HCT116 (cell line): ENCODE measurements at regions not wholly inside any gene's neighbourhood (a gene's known extent, or its start where the extent isn't known, plus 50 kb on each side); places are given as distances from the start of the nearest gene placed in this dataset.

Experiments used
- ATAC-seq: fragments of 200-7000 bp; cut with Tn5 transposase; 2 replicates; pipeline ENCODE4 v1.9.1; 2020; ENCODE audit warnings: mild to moderate bottlenecking, moderate library complexity
- BruUV-seq: library from RNA; stranded (reverse); fragments of 400-500 nt; replicated peaks from 2 replicates; lab custom pipeline; 2021; lab: Mats Ljungman, UMichigan
- CTCF ChIA-PET: fragments of 300-600 bp; sonication (Branson Sonifier 250); formaldehyde crosslinking; loops from one replicate; lab custom pipeline; 2021; ENCODE audit warnings: antibody characterized with exemption; lab: Charles Lee
- POLR2A ChIA-PET: fragments of 300-600, 350-600 bp; sonication (Branson Sonifier 250); formaldehyde crosslinking; loops from one replicate; lab custom pipeline; 2021; ENCODE audit warnings: antibody characterized with exemption; lab: Charles Lee
- RAD21 ChIA-PET, 2 experiments: fragments of 300-600 bp; sonication (Branson Sonifier 250); formaldehyde crosslinking; loops; one replicate each; lab custom pipeline; 2023; ENCODE audit warnings: low total read pairs in 2 of 2; ENCODE audit not compliant: uncharacterized antibody in 2 of 2, unreplicated experiment in 2 of 2, low non-redundant PET in 1 of 2; lab: Charles Lee
- DNase-seq: peaks from one replicate; pipeline ENCODE4 v3.0.0-alpha.2; 2010; ENCODE audit warnings: low read depth, low spot score
- H2AFZ ChIP-seq: fragments of 200-600 bp; shearing (Covaris generic), sonication (generic); 2 replicates; pipeline ENCODE4 v1.6.1; 2017; ENCODE audit warnings: low read depth, mixed run types, mixed read lengths, antibody characterized with exemption, low read length; ENCODE audit not compliant: poor library complexity, severe bottlenecking
- H3K27ac ChIP-seq: 2 replicates; pipeline ENCODE4 v1.5.1; 2012; ENCODE audit warnings: low read depth, low read length
- H3K27me3 ChIP-seq: fragments of 200-600 bp; sonication (generic); 2 replicates; pipeline ENCODE4 v1.6.1; 2016; ENCODE audit warnings: mixed run types, low read length, mixed read lengths; ENCODE audit not compliant: insufficient read depth
- H3K36me3 ChIP-seq, 2 experiments: fragments of 200-500 bp in 1 of 2; fragments of 200-600 bp in 1 of 2; sonication (Bioruptor generic) in 1 of 2; sonication (generic) in 1 of 2; 2 replicates each; pipeline versions ENCODE4 v1.5.1 to v1.6.1; 2014 to 2016; ENCODE audit warnings: low read length in 2 of 2, inconsistent platforms in 1 of 2, mixed read lengths in 1 of 2, mixed run types in 1 of 2; ENCODE audit not compliant: insufficient read depth in 2 of 2, control insufficient read depth in 1 of 2
- H3K4me1 ChIP-seq, 2 experiments: fragments of 200-600 bp in 1 of 2; sonication (generic) in 1 of 2; 2 replicates each; pipeline versions ENCODE4 v1.5.1 to v1.6.1; 2012 to 2017; ENCODE audit warnings: low read length in 2 of 2, inconsistent platforms in 1 of 2, mild to moderate bottlenecking in 1 of 2, mixed read lengths in 1 of 2, mixed run types in 1 of 2, moderate library complexity in 1 of 2; ENCODE audit not compliant: insufficient read depth in 2 of 2, control insufficient read depth in 1 of 2
- H3K4me2 ChIP-seq: fragments of 200-600 bp; sonication (generic); 2 replicates; pipeline ENCODE4 v1.6.1; 2017; ENCODE audit warnings: mixed run types, low read length, mixed read lengths
- H3K4me3 ChIP-seq, 2 experiments: fragments of 200-600 bp in 1 of 2; sonication (generic) in 1 of 2; replicated peaks in 1 of 2; 2 replicates each; pipeline ENCODE4 v1.5.1; 2011 to 2016; ENCODE audit warnings: low read length in 2 of 2, control low read depth in 1 of 2, low read depth in 1 of 2, mild to moderate bottlenecking in 1 of 2, mixed read lengths in 1 of 2, mixed run types in 1 of 2
- H3K79me2 ChIP-seq: fragments of 200-600 bp; sonication (generic); 2 replicates; pipeline ENCODE4 v1.6.1; 2017; ENCODE audit warnings: mild to moderate bottlenecking, mixed run types, low read length, moderate library complexity, mixed read lengths; ENCODE audit not compliant: insufficient read depth
- H3K9ac ChIP-seq: fragments of 200-600 bp; sonication (generic); 2 replicates; pipeline ENCODE4 v1.6.1; 2016; ENCODE audit warnings: low read length, mixed read lengths
- H3K9me2 ChIP-seq: fragments of 200-600 bp; sonication (generic), shearing (Covaris generic); 2 replicates; pipeline ENCODE4 v1.6.1; 2017; ENCODE audit warnings: mixed run types, mild to moderate bottlenecking, moderate library complexity; ENCODE audit not compliant: insufficient read depth
- H3K9me3 ChIP-seq, 2 experiments: fragments of 200-500 bp in 1 of 2; fragments of 200-600 bp in 1 of 2; sonication (Bioruptor generic) in 1 of 2; sonication (generic) in 1 of 2; 2 replicates each; pipeline ENCODE4 v1.6.1; 2014 to 2017; ENCODE audit warnings: low read length in 2 of 2, mixed read lengths in 2 of 2, inconsistent platforms in 1 of 2, low read depth in 1 of 2, mild to moderate bottlenecking in 1 of 2, mixed run types in 1 of 2, moderate library complexity in 1 of 2; ENCODE audit not compliant: control insufficient read depth in 1 of 2, insufficient read depth in 1 of 2
- H4K20me1 ChIP-seq: fragments of 200-600 bp; sonication (generic), shearing (Covaris generic); 2 replicates; pipeline ENCODE4 v1.6.1; 2017; ENCODE audit warnings: mixed run types, mild to moderate bottlenecking, moderate library complexity; ENCODE audit not compliant: insufficient read depth
- CBX3 ChIP-seq: IDR thresholded peaks from 2 replicates; pipeline ENCODE4 v1.6.1; 2012; ENCODE audit warnings: low read depth
- CEBPB ChIP-seq: IDR thresholded peaks from 2 replicates; pipeline ENCODE4 v1.6.1; 2012; ENCODE audit warnings: low read depth
- EZH2 ChIP-seq: fragments of 200-600 bp; sonication (generic); IDR thresholded peaks from 2 replicates; pipeline ENCODE4 v1.6.1; 2017; ENCODE audit warnings: antibody characterized with exemption, mixed run types
- EZH2phosphoT487 ChIP-seq: fragments of 200-600 bp; IDR thresholded peaks from 2 replicates; pipeline ENCODE4 v1.6.1; 2018; ENCODE audit warnings: antibody characterized with exemption, borderline replicate concordance
- POLR2AphosphoS5 ChIP-seq: IDR thresholded peaks from 2 replicates; pipeline ENCODE4 v1.6.1; 2011; ENCODE audit warnings: mild to moderate bottlenecking, low read depth, low read length, moderate library complexity
- SIN3A ChIP-seq: IDR thresholded peaks from 2 replicates; pipeline ENCODE4 v1.6.1; 2012; ENCODE audit warnings: low read depth
- TCF7L2 ChIP-seq: IDR thresholded peaks from 2 replicates; pipeline ENCODE4 v1.7.0; 2011; ENCODE audit warnings: borderline replicate concordance, inconsistent platforms; ENCODE audit not compliant: insufficient read depth, insufficient read length; ENCODE audit errors: extremely low read depth
- ZFX ChIP-seq: fragments of 450-650 bp; IDR thresholded peaks from 2 replicates; pipeline ENCODE4 v1.6.1; 2017
- intact Hi-C: fragments of 100-400 bp; cut with micrococcal nuclease; formaldehyde crosslinking; loops from 2 replicates; pipeline ENCODE4 v1.10.0; 2022
- TF ChIP-seq, protein P1 (sequence below): IDR thresholded peaks from 2 replicates; pipeline ENCODE4 v1.6.1; 2012
- TF ChIP-seq, protein P2 (sequence below), 3 experiments: fragments of 200-600 bp in 1 of 3; sonication (generic) in 1 of 3; IDR thresholded peaks in 2 of 3; conservative IDR thresholded peaks in 1 of 3; 2 replicates each; pipeline ENCODE4 v1.5.1; 2012 to 2017; ENCODE audit warnings: low read depth in 2 of 3, low read length in 2 of 3, antibody characterized with exemption in 1 of 3, borderline replicate concordance in 1 of 3, control low read depth in 1 of 3, mild to moderate bottlenecking in 1 of 3, mixed read lengths in 1 of 3, mixed run types in 1 of 3, moderate library complexity in 1 of 3; ENCODE audit not compliant: insufficient read depth in 1 of 3
- TF ChIP-seq, protein P3 (sequence below): IDR thresholded peaks from 2 replicates; pipeline ENCODE4 v1.6.1; 2011; ENCODE audit warnings: mild to moderate bottlenecking, low read length, moderate library complexity; ENCODE audit not compliant: insufficient replicate concordance; ENCODE audit errors: extremely low read depth

- BruUV-seq: no TSS peak
- ChIA-PET POLR2A (no interaction called here), CTCF (no interaction called here)
Measured at GRCh38 chr2:223114917-223115316, 62.9 kb downstream of the KCNE4 start.

GRCh38 chr2:223117533-223117932 lies 65.5 kb downstream of the KCNE4 start:
- no TSS peak for BruUV-seq
- no peak overlapping the region for H2AFZ ChIP-seq
- no peaks in the 10 kb centered on the region for H3K27me3 ChIP-seq
- no peak for ATAC-seq
- no peaks in the 10 kb centered on the region for H3K9me2 ChIP-seq
- DNase-seq: no peak
- no peak overlapping the region for H3K9ac ChIP-seq
- H3K27ac ChIP-seq: no peak overlapping the region
- H4K20me1 ChIP-seq: no peaks in the 10 kb centered on the region
- intact Hi-C loops: no loop called here
- H3K36me3 ChIP-seq: no peaks in the 10 kb centered on the region
- ChIA-PET CTCF (no interaction called here), RAD21 (no interaction called here), POLR2A (no interaction called here)
- TF ChIP-seq ZFX: no peak
- TF ChIP-seq, protein P1, sequence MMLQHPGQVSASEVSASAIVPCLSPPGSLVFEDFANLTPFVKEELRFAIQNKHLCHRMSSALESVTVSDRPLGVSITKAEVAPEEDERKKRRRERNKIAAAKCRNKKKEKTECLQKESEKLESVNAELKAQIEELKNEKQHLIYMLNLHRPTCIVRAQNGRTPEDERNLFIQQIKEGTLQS: no peak
- TF ChIP-seq EZH2: no peak
- TF ChIP-seq POLR2AphosphoS5: no peak
- TF ChIP-seq, protein P2, sequence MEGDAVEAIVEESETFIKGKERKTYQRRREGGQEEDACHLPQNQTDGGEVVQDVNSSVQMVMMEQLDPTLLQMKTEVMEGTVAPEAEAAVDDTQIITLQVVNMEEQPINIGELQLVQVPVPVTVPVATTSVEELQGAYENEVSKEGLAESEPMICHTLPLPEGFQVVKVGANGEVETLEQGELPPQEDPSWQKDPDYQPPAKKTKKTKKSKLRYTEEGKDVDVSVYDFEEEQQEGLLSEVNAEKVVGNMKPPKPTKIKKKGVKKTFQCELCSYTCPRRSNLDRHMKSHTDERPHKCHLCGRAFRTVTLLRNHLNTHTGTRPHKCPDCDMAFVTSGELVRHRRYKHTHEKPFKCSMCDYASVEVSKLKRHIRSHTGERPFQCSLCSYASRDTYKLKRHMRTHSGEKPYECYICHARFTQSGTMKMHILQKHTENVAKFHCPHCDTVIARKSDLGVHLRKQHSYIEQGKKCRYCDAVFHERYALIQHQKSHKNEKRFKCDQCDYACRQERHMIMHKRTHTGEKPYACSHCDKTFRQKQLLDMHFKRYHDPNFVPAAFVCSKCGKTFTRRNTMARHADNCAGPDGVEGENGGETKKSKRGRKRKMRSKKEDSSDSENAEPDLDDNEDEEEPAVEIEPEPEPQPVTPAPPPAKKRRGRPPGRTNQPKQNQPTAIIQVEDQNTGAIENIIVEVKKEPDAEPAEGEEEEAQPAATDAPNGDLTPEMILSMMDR (IDR thresholded peaks at IDR 0.05 in 2 of 3, conservative IDR thresholded peaks at IDR 0.05 in 1 of 3; ENCODE audit: borderline replicate concordance in 1 of 3, insufficient read depth in 1 of 3, low read depth in 2 of 3, low read length in 2 of 3): no peak
- TF ChIP-seq CBX3: no peak
- no peak for TF ChIP-seq CEBPB
- TF ChIP-seq EZH2phosphoT487: no peak
- no peaks in the 10 kb centered on the region for H3K79me2 ChIP-seq
- no peak overlapping the region for H3K4me2 ChIP-seq
- H3K4me3 ChIP-seq: no peak overlapping the region
- no peaks in the 10 kb centered on the region for H3K9me3 ChIP-seq
- no peaks in the 10 kb centered on the region for H3K4me1 ChIP-seq

More at GRCh38 chr2:223114917-223115316, 62.9 kb downstream of the KCNE4 start:
- Histone ChIP-seq H4K20me1 (no peaks in the 10 kb centered on the region), H3K4me2 (no peak overlapping the region), H3K9me3 (no peaks in the 10 kb centered on the region), H2AFZ (no peak overlapping the region), H3K4me3 (no peak overlapping the region), H3K27me3 (no peaks in the 10 kb centered on the region), H3K36me3 (no peaks in the 10 kb centered on the region)
- ATAC-seq: no peak
- intact Hi-C loops: no loop called here
- RAD21 ChIA-PET: no interaction called here
- TF ChIP-seq SIN3A: no peak
- TF ChIP-seq, protein P3, sequence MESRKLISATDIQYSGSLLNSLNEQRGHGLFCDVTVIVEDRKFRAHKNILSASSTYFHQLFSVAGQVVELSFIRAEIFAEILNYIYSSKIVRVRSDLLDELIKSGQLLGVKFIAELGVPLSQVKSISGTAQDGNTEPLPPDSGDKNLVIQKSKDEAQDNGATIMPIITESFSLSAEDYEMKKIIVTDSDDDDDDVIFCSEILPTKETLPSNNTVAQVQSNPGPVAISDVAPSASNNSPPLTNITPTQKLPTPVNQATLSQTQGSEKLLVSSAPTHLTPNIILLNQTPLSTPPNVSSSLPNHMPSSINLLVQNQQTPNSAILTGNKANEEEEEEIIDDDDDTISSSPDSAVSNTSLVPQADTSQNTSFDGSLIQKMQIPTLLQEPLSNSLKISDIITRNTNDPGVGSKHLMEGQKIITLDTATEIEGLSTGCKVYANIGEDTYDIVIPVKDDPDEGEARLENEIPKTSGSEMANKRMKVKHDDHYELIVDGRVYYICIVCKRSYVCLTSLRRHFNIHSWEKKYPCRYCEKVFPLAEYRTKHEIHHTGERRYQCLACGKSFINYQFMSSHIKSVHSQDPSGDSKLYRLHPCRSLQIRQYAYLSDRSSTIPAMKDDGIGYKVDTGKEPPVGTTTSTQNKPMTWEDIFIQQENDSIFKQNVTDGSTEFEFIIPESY: no peak
- TF ChIP-seq TCF7L2: no peak
- TF ChIP-seq, all 23 proteins: peak for 0
- no peaks in the 10 kb centered on the region for H3K9me2 ChIP-seq
- H3K9ac ChIP-seq: no peak overlapping the region
- H3K27ac ChIP-seq: no peak overlapping the region
- DNase-seq: no peak
- no peaks in the 10 kb centered on the region for H3K79me2 ChIP-seq
- no peaks in the 10 kb centered on the region for H3K4me1 ChIP-seq
